GM18870 (cell line): ENCODE measurements at regions not wholly inside any gene's neighbourhood (a gene's known extent, or its start where the extent isn't known, plus 50 kb on each side); places are given as distances from the start of the nearest gene placed in this dataset.
"Not testable (repeated sequence)": the region's sequence is repeated elsewhere in the genome, so short reads cannot be mapped to it uniquely, and the experiment has no call there.

ENCODE experiments used
- ATAC-seq: cut with Tn5 transposase; IDR thresholded peaks from one replicate; pipeline ENCODE4 v1.9.1; 2021; ENCODE audit warnings: moderate library complexity; ENCODE audit not compliant: unreplicated experiment

DNA sequence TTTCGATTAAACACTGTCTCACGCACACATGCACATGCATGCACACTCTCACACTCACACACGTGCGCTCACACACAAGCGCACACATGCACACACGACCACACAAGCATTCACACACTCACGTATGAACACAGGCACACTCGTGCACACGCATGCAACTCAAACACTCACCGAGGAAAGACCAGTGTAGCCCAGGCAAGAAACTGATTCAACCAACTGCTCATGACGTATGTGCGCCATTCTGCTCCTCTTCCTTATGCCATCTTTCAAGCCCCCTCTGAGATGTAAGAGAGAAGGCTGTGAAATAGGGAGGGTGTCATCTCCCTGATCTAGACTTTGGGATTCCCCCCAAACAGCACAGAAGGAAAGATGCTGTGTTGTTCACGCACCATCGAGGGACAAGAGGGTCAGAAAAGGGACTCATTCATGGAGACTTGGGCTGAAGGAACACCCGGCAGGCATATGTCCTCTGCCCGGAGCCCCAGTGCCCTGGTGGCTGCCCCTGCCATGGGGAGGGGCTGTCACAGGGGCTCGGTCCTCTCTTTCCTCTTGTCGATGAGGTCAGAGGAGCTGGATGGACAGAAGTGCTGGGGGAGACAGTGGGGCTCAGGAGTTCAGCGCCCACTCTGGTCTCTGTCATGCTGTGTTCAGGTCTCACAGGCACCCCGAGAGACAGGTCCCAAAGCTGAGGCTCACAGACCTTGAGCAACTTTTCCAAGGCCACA, 130.1 kb upstream of the SHH start:
- no peak for ATAC-seq

GRCh38 chr7:155941688-155942087, 129.4 kb upstream of the SHH start:
- ATAC-seq: no peak

DNA sequence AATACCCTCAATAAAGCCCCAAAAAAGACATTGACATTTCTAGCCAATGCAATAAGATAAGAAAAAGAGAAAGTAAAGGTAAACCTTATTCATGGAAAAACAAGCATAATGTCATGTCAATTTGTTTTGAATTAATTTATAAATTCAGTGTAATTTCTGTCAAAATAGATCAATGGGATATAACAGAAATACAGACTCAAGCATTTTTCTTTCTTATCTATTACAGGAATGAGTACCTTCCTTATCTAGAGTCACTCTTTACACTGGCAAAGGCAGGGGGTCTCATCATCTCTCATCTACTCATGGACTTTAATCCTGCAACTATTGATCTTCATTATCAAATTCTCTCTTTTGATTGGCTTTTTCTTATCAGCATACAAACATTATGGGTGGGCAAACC, 127.1 kb upstream of the SHH start:
- ATAC-seq: no peak

DNA sequence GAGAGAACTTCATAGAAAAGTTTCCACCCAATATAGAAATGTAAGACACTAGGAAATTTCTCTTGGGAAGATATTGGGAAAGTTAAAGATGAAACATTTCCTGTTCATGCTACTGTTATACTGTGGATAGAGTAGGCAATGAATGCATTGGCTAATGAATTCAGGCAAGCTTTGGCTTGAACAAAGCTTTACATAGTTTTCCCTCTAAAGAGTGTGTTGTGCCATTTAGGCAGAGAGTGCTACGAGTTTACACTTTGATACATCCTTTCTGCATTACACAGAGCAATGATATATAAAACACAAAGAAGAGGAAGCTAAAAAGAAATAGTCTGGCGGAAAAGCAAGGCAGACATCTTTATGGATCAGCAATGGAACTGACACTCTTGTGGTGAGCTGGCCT, 125.9 kb upstream of the SHH start:
- no peak for ATAC-seq

DNA sequence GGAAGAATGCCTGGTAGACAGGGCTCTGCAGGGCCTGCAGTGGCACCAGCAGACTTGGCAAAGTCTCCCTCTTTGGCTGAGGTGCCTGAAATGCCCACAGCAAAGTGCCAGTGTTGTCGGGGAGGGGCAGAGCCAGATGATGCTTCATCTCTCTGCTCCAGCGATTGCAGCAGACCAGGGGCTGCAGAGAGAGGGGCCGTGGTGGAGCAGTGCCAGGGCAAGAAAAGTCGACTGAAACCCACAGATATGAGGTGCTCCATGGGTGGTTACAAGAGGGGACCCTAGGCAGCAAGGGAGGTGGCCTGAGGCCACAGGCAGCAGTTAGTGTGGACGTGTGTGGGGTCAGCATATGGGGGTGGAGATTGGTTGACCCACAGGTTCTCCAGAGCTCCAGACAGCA, 123.5 kb upstream of the SHH start:
- ATAC-seq: no peak

- no peak for ATAC-seq
Measured at GRCh38 chr7:155935005-155935557, 122.8 kb upstream of the SHH start.

DNA sequence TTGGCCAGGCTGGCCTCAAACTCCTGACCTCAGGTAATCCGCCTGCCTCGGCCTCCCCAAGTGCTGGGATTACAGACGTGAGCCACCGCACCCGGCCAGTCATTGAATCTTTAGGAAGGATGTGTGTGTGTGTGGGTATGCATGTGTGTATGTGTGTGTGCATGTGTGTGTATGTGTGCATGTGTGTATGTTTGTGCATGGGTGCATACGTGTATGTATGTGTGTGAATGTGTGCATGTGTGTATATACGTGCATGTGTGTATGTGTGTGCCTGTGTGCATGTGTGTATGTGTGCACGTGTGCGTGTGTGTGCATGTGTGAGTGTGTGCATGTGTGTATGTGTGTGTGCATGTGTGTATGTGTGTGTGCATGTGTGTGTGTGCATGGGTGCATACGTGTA, 120.1 kb upstream of the SHH start:
- ATAC-seq: not testable (repeated sequence)

DNA sequence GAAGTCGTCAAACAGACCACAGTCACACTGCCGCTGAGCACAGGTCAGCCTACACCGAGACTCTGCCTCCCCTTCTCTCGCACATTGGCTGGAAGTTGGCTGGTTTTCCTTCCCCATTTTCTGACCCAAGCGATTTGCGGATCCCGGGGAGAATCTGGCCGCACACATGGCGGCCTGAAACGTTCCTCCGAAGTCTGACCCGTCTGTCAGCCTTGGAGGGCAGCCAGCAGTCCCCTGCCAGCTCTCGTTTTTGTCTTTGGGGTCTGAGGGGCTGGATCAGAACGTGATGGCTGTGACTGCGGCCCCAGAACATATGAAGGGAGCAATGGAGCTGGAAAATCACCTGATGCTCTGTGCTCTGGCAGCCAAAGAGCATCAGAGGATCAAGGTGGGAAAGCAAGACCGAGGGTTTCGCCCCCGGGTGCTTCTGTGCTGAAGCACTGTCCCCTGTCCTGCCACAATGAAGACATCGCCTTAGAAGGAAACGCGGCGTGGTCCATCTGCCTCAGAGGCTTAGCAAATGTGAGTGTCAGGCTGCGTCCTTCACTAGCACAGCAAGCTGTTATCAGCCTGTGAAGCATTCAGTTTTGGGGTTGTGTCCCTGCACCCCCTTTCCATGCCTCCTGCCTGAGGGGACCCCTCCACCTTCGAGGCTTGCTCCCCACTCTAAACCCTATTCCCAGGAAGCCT, 119.3 kb upstream of the SHH start:
- ATAC-seq: no peak

DNA sequence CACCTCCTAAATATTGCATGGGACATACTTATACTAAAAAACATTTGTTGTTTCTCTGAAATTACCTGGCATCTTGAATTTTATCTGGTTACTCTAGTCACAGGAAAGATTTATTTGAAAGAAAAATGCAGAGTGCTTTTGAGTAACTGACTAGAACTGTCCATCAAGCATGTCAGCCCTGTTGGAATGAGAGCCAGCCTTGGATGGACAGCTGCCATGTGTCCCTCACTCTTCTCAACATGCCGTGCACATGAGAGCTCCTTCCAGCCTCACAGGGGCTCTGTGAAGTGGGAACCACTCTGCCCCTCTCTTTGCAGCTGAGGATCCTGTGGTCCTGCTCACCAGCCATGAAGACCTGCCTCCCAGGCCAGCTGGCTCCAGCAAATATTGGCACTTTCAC, 118.3 kb upstream of the SHH start:
- no peak for ATAC-seq

DNA sequence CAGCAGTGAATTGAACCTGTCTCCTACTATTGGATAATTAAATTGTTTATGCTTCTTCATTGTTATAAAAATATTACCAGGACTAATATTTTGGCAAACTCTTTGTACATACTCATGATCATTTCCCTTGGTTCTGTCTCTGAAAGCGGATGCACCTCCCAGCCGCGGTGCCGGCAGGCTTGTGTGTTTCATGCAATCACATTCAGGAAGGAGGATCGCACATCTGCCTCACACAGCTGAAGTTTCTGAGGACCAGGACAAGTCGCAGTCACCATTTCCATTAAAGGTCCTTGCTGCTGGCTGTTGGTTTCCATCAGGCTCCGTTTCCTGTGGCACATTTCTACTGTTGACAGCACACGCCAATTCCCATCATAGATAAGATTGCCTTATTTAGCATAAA, 117.8 kb upstream of the SHH start:
- no peak for ATAC-seq

DNA sequence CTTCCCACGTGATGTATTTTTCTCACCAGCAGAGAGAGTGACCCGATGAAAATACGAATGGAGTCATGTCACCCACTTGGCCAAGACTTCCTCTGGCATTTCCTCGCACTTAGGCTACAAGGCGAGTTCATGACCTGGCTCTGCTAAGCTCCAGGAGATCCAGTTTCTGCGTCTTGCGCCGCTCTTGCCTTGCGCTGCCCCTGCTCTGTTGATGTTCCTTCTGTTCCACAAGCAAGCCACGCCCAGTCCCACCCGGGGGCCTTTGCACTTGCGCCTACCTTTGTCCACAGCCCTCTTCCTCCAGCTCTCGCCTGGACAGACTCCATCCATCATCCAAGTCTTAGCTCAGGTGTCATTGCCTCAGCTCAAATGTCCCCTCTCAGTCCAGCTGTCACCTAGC, 116.3 kb upstream of the SHH start:
- ATAC-seq: no peak

GRCh38 chr7:155927905-155928304, 115.6 kb upstream of the SHH start:
- no peak for ATAC-seq

- no peak for ATAC-seq
Measured at GRCh38 chr7:155925682-155926081, 113.4 kb upstream of the SHH start.

DNA sequence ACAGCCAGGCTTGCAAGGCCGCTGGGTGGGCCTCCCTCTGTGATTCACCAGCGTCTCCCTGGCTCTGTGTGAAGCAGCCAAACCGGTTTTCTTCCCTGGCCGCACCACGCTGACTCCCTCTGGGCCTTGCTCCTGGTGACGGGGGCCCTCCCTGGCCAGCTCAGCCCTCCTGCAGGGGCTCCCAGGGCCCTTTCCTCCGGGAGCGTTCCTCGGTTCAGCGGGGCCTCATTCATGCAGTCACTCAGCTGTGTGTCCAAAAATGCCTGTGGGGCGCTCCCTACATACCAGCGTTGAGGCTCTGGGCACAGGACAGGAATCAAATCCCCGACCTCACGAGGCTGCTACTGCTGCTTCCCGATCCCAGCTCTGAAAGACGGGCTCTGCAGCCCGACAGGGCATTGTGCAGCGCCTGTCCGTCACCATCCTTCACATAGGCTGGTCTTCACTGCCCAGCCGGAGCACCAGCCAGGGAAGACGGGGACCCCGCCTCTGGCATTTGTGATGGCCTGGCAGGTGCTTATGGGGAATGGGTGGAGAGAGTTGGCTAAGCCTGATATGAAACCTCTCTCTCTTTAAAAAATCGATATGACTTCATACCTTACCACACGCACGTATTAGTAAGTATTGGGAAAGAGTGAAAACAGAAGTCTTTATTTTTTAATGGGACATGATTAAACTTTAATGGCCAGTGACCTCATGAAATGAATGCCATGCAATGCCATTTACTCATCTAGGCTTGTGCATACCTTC, 110.0 kb upstream of the SHH start:
- no peak for ATAC-seq

- ATAC-seq: no peak
Measured at GRCh38 chr7:155921804-155922066, 109.5 kb upstream of the SHH start.

GRCh38 chr7:155921086-155921803, 109.0 kb upstream of the SHH start:
- no peak for ATAC-seq

DNA sequence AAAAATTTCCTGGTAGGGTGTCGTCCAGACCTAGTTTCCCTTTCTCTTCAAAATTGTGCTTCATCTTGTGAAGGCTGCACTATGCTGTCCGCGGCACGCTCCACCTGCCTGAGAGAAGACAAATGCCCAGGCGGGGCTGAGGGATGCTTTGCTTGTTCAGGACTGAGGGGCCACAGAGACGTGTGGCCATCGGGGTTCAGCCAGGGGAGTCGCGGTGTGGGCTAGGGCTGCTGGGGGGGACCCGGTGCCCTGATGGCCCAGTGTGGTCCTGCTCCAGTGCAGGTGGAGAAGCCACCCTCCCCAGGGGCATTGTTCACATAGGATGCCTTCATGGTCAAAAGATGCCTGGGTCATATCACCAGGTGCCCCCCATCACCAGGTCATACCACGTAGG, 107.8 kb upstream of the SHH start:
- no peak for ATAC-seq

DNA sequence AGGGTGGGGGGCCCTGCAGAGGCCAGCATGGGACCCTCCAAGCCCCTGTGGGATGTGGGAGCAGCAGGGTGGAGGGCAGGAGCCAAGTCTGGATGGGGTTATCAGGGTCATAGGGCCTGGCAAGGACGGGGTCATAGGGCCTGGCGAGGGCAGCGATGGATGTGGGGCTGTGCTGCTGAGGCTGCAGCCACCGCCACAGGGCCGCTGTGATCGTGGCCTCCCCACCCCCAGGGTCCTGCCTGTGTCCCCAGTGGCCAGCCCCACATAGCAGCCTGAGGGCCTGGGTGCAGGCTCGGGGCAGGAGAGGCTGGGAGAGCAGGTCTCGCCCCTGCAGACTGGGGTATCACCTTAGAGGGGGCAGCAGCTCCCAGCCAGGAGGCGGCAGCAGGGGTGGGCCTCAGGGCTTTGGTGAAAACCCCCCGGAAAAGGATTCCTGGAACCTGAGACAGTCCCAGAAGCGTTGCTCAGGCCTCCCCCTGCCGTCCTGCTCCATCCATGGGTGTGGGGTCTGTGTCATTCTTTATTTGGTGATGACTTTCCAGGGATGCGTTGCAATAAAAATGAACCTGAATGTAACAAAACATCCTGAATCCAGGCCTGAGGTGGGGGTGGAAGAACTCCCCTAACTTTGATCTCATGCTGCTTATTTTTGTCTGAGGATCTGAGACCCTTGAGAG, 107.3 kb upstream of the SHH start:
- no peak for ATAC-seq

- no peak for ATAC-seq
Measured at GRCh38 chr7:155918720-155919390, 106.6 kb upstream of the SHH start.

DNA sequence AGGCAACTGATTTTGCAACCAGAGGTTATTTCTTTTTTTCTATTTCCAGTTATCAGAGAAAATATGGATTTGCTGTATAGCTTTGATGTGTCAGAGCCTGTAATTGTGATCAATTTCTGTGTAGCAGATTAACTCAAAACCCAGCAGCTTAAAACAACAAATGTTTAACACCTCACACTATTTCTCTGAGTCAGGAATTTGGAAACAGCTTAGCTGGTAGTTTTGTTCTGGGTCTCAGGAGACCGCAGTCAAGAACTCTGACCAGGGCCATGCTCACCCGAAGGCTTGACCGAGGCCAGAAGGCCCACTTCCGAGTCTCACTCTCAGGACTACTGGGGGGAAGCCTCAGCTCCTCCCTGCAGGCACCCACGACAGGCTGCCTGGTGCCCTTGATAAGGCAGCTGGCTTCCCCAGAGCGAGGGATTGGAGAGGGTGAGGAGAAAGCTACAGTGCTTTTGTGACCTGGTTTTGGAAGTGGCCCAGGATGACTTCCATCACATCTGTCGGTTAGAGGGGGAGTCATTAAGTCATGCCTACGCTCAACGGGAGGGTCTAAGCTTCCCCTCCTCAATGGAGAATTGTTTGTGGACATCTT, 105.7 kb upstream of the SHH start:
- ATAC-seq: no peak
